ENCODE measurements at regions not wholly inside any gene's neighbourhood (a gene's known extent, or its start where the extent isn't known, plus 50 kb on each side); places are given as distances from the start of the nearest gene placed in this dataset.

DNA sequence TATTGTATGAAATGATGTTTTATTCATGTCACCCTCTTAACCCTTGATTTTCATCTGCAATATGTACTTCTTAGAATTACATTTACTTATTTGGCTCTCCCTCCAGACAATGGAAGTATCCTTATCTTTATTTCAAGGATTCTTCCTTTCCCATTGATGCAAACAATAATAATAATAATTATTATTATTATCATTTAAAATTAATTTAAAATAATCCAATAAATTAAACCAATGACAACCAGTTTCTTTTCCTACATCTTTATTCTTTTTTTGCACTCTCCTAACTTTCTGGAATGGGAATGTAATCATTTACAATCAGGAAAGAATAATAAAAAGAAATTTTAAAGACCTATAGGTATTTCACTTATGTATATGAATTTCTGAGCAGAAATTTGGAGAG is 504.4 kb downstream of the INHBA start:
- TF ChIP-seq, protein P1, sequence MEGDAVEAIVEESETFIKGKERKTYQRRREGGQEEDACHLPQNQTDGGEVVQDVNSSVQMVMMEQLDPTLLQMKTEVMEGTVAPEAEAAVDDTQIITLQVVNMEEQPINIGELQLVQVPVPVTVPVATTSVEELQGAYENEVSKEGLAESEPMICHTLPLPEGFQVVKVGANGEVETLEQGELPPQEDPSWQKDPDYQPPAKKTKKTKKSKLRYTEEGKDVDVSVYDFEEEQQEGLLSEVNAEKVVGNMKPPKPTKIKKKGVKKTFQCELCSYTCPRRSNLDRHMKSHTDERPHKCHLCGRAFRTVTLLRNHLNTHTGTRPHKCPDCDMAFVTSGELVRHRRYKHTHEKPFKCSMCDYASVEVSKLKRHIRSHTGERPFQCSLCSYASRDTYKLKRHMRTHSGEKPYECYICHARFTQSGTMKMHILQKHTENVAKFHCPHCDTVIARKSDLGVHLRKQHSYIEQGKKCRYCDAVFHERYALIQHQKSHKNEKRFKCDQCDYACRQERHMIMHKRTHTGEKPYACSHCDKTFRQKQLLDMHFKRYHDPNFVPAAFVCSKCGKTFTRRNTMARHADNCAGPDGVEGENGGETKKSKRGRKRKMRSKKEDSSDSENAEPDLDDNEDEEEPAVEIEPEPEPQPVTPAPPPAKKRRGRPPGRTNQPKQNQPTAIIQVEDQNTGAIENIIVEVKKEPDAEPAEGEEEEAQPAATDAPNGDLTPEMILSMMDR (conservative IDR thresholded peaks at IDR 0.05) = no peak
- no peak overlapping the region for H3K27ac ChIP-seq

DNA sequence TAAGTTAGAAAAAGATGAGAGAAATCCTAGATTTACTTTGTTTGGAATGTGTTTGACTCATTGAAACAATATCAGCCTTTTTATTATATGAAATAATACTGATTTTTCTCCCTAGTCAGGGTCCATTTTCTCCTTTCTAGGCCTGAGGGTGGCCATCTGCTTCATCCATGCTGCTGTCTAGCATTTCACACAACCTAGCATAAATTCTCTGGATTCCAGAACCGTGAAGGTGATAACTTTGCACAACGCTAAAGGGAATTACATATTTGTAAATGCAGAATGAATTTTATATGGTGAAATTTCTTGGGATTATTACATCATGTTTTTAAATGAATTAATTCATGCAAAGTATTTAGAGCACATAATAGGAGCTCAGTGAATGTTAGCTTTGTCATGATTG is 505.1 kb downstream of the INHBA start:
- H3K27ac ChIP-seq = no peak overlapping the region
- TF ChIP-seq, protein P1 (conservative IDR thresholded peaks at IDR 0.05) = no peak

DNA sequence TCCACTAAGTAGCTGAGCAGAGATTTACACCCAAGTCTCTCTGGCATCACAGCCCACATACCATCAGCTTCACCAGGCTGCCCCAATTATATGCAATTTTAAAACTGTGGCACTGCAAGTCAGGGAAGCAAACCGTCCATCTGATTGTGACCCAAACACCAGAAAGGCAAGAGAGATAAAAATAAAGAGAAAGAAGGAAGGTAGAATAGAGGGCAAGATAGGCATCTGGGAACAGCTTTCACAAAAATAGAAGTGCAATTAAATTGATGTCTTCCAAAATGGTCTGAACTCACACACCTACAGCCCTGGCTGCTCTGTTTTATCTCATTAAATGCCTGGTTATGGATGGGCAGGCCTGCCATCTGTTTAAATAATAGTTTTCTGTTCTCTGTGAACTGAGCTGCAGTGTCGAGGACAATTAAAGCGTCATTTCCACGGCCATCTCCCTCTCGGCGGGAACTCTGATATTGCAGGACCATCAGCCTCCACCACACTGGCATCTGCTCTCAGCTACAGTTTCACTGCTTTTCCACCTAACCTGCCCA is 509.1 kb downstream of the INHBA start:
- H3K27ac ChIP-seq = no peak overlapping the region
- TF ChIP-seq, protein P1 (conservative IDR thresholded peaks at IDR 0.05) = no peak

DNA sequence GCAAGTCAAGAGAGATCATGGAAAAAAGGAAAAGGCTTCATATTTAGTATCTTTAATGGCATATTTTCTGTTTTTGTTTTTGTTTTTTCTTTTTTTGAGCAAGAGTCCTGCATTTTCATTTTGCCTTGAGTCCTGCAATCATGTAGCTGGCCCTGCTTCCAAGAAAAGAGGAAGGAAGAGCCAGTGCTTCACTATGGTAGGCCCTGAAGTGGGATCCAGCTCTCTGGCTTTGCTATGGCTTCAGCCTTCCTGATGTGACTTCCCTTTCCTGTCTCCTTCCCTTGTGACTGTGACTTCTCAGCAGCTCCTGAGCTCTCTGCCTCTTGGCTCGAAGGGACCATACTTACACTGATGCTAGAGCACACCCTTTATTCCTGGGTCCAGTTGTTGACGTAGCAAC is 512.3 kb downstream of the INHBA start:
- H3K27ac ChIP-seq = no peak overlapping the region
- TF ChIP-seq, protein P1 (conservative IDR thresholded peaks at IDR 0.05) = no peak

DNA sequence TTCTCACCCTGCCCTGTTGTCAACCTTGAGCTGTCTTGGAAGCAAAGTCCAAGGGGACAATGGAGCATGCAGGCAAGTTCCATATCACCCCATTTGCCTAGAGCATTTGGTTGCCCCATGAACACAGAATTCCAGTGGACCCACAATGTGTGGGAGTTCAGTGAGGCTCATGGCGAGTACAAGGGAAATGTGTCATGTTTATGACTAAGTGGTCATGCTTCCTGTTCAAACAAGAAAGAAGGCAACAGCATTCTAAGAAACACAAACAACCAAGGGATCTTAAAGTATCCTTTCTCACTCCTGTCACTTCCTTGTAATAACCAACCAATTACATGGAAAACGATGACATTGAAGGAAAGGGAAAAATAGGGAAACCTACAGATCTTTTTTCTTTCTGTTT is 513.0 kb downstream of the INHBA start:
- H3K27ac ChIP-seq = peak overlapping the region; percentile 75; the same call in 1 of the 2 replicates
- TF ChIP-seq, protein P1 (conservative IDR thresholded peaks at IDR 0.05) = no peak

DNA sequence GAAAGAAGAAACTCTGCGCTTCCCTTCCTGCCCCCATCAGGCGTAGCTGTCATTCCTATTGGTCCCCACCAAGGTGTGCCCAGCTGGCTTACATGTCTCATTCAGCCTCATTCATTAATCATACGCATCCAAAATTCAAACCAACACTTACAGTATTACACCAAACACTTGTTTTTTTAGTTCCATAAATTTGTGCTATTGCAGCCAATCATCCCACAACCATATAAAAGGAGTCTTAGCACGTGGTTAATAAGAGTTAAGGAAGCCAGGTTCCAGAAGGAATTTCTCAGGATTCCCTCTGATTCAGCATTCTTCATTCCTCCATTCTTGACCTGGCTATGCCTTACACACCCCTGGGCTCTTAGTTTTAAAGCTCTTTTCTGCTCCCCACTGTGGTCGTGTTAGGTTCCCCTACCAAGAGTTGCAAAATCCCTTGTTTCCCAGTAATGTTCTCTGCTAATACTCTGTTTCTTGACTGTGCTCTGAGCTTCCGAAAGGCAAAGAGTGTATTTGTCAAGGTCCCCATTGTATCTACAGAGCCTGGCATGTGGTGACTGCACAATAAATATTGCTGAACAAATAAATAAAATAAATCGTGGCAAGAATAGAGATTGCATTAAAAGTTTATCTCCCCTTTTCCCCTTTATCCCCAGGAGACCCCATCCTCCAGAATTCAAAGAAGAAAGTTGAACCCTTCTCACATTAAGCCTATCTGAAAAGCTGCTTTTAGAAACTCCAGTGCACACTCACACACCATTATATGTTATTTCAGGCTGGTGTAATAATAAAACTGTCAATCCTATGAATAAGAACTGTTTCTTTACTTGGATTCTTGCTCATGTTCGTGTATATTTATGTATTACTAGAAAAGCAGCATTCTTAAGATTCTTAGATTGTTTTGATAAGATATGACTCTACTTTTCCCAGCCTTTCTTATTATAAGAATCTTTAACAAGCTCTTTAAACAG is 514.4 kb downstream of the INHBA start:
- peak overlapping the region; percentile 75 for H3K27ac ChIP-seq
- TF ChIP-seq, protein P1 (conservative IDR thresholded peaks at IDR 0.05) = no peak

DNA sequence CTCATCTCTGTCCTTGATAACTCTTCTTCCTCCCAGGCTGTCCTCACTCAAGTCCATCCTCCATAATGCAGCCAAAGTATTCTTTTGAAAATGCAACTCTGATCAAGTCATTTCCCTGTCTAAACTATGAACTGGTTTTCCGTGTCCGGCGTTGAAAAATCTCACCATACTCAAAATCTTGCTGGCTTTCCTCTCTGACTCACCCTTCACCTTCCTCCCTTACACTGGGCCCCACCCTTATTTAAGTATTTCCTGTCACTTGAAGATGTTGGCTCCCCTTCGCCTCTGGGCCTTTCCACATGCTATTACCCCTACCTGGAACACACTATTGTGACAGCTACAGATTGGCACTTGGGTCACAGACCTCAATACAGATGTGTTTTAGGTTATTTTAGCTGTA is 515.6 kb downstream of the INHBA start:
- peak overlapping the region; percentile 75 for H3K27ac ChIP-seq
- TF ChIP-seq, protein P1 (conservative IDR thresholded peaks at IDR 0.05) = no peak
